ENCODE measurements at regions not wholly inside any gene's neighbourhood (a gene's known extent, or its start where the extent isn't known, plus 50 kb on each side); places are given as distances from the start of the nearest gene placed in this dataset.
A peak's percentile ranks its signal among the peaks of the same experiment; 100 is the strongest.

DNA sequence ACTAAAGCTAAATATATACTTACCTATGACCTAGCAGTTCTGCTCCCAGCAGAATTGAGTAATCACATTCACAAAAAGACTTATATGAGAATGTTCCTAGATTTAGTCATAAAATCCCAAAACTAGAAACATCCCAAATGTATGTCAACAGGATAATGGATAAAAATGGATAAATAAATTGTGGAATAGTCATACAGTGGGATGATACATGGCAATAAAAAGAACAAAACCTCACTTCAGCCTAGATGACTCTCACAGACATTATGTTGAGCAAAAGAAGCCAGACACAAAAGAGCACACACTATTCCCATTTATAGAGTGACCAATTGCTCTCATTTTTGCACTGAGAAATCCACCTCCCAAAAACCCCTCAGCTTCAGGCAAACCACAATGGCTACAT lies 352.4 kb upstream of the HTR2A start:
- DNase-seq (ENCODE audit: low spot score), result no peak

DNA sequence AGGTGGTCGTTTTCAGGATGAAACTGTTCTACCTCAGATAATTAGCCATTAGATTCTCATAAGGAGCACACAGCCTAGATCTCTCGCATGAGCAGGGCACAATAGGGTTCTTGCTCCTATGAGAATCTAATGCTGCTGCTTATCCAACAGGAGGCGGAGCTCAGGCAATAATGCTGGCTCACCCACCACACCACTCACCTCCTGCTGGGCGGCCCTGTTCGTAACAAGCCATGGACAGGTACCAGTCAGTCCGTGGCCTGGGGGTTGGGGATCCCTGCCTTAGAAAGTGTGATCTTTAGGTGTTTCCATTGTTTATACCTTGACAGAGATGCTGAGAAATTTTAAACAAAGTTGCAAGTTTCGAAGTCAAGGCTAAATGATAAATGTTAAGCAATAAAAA lies 344.6 kb upstream of the HTR2A start:
- no peak for DNase-seq (ENCODE audit: low spot score)

DNA sequence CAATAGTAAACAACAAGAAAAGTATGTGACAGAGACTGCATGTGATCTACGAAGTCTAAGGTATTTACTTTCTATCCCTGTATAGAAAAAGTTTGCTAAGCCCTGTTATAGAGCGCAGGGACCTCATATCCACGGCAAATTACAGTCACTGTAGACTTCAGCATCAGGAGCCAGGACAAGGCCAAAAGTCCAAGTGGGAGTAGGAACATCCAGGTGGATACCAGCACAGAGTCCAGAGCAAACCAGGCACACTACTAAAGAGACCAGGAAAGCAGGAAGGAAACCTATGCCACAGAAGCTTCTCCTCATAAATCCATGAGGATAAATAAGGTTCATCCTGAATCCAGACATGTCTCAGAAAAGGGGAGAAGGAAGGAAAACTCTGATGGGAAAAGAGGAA lies 342.2 kb upstream of the HTR2A start:
- DNase-seq (ENCODE audit: low spot score), result no peak

DNA sequence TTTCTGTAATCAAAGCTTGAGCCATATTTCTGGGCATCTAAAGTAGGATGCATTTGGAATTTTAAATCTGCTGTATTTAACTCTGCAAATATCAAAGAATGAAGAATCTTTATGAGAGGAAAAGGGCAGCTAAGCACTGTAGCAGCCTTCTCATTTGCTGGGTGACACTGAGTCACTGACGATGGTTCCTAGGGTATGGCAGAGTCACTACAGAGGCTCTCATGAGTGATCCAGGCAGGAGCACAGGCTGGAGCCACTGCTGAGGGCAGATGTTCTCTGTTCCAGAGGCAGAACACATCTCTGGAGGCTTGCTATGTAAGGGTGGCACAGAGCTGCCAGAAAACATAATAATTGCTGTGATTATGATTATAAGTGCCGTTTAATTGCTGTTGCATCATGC lies 340.7 kb upstream of the HTR2A start:
- no peak for DNase-seq (ENCODE audit: low spot score)

DNA sequence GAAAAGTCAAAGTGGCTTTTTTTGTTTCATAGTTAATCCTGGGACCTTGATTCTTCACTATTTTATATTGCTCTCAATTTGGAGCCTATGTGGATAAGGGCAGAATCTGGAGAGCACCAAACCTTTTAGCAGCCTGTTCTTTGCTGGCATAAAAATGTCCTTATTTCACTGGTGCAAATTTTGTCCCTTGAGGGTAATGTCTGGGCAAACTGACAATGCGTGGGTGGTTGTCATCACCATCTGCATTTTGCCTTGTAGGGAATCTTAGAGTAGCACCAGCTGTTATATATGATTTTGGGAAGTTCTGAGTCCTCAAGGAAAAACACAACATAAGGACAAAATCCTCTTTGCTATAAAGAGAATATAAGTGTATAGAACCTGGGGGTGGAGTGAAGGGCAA lies 336.9 kb upstream of the HTR2A start:
- DNase-seq (ENCODE audit: low spot score), result no peak

DNA sequence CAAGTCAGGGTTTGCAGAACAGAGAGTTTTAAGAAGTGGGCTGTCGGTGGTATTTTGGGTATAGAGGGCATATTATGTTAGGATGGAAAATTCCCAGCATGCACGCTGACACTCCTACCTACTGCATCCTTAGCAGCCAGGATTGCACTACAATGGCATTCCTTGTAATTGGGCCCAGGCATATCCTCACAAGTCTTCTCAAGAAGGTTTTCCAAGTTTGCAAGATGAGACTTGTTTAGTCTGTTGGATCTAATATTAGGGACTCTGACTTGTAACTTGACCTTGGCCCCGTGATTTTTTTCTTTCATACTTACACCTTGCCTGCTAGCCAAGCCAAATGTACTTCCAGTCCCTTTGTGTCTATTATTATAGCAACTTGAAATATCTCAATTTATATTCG lies 335.7 kb upstream of the HTR2A start:
- no peak for DNase-seq (ENCODE audit: low spot score)

DNA sequence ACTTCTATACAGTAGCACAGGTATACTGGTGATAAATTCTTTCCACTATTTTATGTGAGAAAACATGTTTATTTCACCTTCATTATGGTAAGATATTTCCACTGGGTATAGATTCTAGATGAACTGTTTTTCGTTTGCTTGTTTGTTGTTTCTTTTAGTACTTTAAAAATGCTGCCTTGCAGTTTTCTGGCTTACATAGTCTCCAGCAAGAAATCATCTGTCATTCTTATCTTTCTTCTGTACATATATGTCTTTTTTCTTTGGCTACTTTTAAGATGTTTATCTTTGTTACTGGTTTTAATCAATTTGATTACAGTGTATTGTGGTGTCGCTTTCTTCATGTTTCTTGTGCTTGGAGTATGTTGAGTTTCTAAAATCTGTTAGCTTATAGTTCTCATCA lies 333.3 kb upstream of the HTR2A start:
- no peak for DNase-seq (ENCODE audit: low spot score)

DNA sequence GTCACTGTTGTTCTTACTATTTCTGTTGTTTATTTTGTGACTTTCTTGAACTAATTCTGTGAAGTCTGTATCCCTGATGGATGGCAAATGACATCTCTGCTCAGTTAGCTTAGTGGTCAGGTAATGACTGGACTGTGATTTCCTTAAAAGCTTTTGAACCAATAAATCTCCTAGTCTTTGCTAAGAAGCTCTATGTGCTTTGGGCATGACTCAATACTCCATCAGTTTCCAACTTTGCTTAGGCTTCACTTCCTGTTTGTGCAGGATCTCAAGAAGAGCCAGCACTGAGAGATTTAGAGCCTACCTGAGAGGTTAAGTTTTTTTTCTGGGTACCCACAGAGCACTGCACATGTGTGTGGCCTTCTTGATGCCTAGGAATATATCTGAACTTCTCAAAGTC lies 329.7 kb upstream of the HTR2A start:
- DNase-seq (ENCODE audit: low spot score), result no peak

DNA sequence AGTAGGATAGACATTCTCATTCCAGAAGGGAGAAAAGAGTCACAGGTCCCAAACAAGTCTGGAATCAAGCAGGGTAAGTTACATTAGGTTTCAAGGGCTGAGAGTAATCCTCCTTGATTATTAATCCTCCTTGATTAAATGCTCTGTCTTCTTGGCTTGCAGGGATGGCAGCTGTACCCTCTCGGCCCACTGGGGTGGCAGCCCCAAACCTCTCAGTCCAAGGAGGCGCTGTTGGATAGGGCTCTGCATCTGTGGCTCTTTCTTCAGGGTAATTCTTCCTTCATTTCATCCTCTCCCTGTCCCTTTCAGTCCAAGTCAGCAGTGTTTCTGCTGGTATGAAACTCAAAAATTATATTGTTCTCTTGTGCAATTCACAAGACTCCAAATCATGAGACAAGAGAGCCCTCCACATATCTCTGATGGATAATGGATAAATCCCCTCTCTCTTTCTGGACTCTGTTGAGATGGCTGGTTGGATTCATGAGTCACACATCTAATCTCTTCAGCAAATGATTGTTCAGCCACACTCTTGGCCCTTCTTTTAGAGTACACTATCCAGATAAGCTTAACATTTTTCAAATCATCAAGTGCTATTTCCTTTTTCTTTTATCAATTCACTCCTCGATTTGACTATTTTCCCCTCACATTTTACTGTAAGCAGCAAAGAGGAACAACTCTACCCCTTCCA lies 323.7 kb upstream of the HTR2A start:
- DNase-seq (ENCODE audit: low spot score), result no peak

DNA sequence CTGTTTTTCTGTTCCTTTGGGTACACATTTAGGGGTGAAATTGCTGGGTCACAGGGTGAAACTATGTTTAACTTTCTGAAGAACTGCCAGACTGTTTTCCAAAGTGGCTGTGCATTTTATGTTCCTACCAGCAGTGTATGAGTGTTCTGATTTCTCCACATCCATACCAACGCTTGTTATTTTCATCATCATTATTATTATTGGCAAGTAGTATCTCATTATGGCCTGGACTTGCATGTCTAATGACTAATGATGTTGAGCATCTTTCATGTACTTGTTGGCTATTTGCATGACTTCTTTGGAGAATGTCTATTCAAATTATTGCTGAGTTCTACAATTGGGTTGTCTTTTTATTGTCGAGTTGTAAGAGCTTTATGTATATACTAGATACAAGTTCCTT lies 321.8 kb upstream of the HTR2A start:
- no peak for DNase-seq (ENCODE audit: low spot score)

DNA sequence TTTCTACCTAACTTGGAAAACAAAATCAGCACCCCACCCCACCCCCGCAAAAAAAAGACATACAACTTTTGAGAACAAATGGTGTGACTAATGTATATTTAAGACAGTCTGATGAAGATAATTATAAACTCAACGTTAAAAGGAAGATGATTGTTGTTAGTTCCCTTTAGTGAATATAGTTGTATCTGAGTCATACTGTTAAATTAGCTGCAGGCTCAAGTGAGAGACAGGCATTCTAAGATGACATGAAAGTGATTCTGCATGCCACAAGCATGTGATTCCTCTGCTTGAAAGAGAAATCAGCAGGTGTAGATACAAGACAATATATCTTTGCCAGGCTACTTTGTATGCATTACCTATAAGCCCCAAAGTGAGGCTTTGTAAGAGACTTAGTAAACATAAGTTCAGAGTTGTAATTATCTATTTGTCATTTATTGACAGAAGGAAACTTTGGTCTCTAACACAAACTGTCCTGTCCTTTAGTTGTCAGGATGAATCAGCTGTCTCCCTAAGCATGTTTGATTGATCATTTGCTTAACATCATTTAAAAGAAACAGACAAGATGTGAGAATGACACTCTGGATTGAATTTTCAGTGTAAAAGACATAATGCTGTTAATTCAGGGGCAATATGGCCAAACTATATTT lies 319.4 kb upstream of the HTR2A start:
- DNase-seq (ENCODE audit: low spot score), result peak; percentile 36

DNA sequence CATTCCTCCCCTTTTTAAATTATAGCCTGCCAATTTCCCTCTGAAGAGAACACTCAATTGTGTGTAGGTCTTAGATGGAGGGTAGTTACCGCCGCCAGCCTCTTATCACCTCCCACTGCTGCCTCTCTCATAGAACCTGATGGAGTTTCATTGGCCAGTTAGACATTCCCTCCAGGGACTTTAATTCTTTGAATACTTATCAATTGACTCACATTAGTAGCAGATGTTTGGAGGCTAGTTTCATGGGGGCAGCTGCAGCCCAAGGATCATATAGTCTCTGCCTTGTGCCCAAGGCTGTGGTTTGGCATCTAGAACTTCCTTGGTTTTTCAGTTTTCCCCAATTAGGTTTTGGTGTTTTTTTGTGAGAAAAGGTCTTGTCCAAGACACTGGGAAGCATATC lies 318.9 kb upstream of the HTR2A start:
- peak; percentile 44 for DNase-seq (ENCODE audit: low spot score)

DNA sequence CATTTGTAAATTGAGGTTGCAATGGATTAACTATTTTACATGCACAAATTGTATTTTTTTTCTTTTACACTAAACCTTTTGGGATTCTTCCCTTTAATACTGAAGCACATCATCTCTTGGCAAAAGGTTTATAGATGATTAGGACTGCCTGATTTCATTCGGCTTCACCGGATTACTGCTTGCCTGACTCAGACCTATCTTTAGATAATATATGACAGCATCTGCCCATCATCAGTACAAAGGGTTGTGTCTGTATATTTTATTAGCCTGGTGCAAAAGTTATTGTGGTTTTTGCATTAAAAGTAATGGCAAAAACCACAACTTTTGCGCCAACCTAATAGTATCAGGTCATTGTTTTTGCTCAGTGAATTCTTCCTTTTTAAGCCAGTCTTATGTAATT lies 316.2 kb upstream of the HTR2A start:
- no peak for DNase-seq (ENCODE audit: low spot score)

DNA sequence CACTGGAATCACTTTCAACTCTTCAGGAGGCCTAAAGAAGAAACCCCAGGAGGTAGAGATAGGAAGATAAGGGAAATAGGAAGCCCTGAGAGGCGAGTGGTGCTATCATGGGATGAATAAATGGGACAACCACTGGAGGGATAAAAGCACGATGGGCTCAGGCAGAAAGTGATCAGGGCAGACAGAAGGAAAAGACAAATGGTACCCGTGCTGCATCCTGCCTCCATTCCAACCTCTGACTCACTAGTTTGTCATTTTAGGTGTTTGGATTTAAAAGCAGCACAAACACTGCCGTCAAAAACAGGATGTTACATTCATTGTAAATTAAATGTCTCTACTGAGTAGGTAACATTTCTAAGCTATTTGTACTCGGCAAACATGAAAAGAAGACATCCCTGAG lies 314.3 kb upstream of the HTR2A start:
- DNase-seq (ENCODE audit: low spot score), result peak; percentile 76

DNA sequence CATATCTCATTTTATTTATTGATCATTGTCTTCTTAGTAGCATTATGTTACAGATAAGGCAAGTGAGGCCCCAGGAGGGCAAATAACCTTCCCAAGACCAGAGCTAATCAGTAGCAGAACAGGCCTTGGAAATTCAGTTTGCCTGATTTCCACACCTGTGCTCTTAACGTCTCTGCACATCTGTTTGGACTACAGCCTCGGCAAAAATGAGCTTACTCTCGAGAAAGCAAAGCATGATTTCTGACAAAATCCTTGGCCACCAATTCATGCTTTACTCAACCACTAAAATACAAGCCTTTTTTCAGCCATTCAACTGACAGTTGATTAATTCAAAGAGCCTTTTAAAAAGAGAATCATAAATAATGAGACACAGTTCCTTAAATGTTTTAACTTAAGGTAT lies 309.3 kb upstream of the HTR2A start:
- DNase-seq (ENCODE audit: low spot score), result no peak

DNA sequence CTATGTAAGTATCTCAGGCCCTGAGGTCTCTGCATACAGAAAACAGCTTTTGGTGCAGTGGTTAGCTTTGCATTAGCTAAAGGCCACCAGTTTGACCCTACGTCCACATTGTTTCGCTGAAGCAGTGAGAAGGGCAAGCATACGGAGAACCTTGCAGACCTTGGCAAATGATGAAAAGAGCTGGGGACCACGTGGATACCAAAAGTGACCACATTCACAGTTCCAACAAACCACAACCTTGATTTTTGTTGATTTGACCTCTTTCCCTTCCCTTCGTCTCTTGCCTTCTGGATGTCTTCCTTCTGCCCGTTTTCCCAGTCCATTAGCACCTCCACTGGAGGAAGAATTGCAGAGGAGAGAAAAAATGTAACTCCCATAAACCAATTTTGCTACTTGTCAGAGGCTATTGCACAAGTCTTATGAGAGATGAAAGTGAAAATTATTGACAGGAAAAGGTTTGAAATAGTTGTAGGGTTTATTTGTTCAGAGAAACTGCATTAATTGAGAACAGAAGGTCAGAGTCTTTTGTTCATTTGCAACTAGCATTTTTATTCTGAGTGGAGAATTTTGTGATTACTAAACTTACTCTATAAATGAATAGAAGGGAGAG lies 293.9 kb upstream of the HTR2A start:
- no peak for DNase-seq (ENCODE audit: low spot score)

DNA sequence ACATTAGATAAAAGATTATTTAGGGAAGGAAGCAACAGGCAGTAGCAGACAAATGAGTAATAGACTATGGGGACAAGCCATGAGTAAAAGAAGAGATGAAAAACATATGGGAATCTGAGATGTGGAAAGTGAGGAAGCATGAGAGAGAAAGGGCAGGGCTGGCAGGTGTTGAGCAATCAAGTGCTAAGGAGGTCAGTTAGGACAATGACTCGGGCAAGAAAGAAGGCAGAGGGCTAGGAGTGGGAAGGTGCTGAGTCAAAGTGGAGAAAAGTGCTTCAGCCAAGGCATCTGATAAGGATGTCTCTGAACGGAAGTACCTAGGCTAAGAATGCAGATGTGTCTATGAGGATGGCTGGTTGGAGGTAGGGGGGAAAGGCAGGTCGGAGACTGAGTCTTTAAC lies 291.9 kb upstream of the HTR2A start:
- DNase-seq (ENCODE audit: low spot score), result no peak

DNA sequence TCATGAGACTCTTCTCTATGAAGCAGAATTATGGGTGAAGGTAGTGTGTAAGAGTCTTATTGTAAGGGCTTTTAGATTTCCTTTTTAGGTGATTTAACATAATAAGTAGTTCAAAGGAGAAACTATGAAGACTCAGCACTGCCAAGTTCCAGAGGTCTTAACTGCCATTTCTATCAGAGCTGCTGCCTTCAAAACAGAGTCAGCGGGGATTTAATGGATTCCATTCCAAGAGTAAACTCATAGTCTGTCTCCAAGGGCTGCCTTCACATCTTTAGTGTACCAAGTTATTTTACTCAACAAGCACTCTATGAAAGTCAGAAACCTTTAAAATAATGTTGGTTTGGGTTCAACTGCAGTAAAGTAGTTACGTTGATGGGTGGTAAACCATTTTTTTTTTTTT lies 289.6 kb upstream of the HTR2A start:
- no peak for DNase-seq (ENCODE audit: low spot score)

DNA sequence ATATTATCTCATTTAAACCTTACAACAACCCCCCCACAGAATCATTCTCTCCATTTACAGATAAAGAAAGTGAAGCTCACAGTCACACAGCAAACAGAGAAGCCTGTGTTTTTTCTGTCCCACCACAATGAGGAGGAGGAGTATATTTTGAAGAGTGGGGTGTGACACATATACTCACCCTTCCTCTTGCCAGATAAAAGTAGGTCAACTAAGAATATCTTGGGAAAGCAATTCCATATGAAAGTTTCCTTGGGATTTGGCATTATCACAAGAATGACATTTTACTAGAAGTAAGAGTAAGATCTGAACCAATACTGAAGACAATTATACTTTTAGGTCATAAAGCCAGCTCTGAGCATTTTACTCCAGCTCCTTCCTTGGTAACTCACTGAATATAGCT lies 287.5 kb upstream of the HTR2A start:
- no peak for DNase-seq (ENCODE audit: low spot score)

DNA sequence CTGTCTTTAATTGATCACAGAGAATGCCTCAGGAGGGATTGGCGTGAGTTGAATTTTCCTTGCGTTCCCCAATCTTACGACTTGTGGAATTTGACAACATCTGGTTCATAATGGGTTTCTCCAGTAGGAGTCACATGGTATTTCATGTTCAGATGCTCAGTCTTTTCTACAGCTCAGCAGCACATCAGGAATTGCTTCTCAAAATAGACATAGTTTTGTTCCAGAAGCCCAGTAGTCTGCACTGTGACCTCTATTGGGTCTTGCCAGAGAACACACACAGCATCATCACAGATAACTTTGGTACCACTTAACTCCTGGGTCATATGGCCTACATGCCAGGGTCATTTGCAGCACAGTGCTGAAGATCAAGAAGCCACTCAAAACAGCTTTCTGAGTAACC lies 282.5 kb upstream of the HTR2A start:
- DNase-seq (ENCODE audit: low spot score), result no peak

DNA sequence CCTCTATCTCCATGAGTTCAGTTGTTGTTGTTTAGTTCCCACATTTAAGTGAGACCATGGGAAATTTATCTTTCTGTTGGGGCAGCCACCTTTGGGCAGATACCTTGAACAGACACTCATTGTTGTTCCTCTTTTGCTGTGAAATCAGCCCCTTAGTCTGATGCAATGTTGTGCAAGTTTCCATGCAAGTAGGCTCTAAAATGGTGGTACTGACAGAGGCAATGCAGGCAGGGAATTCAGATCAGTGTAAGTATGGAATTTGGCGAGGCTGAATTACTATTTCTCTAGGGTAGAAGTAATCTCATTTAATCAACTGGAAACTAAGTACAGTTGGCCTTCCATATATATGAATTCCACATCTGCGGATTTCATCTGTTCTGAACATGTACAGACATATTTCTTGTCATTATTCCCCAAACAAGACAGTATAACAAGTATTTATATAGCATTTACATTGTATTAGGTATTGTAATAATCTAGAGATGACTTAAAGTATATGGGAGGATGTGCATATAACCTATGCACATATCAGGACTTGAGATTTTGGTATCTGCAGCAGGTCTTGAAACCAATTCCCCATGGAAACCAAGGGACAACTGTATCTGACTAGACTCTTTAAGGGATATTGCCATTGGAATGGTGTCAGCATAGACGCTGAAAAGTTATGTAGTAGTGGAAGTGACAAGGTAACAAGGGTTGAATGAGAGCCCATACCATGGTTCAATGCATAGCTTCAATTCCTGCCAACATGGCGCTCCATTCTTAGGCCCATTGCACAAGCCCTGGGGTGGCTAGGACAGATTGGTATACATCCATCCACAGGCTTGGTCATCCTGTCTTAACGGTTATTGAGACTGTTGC lies 281.5 kb upstream of the HTR2A start:
- no peak for DNase-seq (ENCODE audit: low spot score)

DNA sequence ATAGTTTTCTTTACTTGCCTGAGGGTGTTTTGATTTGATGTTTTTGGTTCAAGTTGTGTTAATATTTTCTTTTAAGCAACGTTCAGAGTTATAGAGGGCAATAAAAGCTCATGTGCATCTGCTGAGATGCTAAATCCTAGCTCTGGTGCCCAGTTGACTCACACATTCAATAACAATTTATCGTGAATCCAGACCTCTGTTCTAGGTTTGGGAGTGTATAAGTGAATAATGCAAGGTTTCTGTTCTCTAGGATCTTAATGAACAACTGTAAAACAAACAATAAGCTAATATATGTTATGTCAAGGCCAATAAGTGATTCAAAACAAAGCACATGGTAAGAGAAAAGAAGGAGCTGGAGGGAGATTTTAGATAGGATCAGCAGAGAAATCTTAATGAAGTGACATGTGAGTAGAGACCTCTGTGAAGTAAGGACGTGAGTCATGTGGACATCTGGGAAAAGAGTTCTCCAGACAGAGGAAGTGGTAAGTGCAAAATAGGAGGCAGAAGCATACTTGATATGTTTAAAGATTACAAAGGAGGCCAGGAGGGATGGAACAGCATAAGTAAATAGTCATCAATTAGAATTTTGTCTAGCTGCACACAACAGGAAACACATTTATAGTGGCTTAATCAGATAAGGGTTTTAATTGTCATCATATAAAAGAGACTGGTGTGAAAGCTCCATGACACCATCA lies 278.5 kb upstream of the HTR2A start:
- DNase-seq (ENCODE audit: low spot score), result peak; percentile 84
